LNCaP clone FGC (cell line): ENCODE measurements at regions not wholly inside any gene's neighbourhood (a gene's known extent, or its start where the extent isn't known, plus 50 kb on each side); places are given as distances from the start of the nearest gene placed in this dataset.
"Not testable (repeated sequence)": the region's sequence is repeated elsewhere in the genome, so short reads cannot be mapped to it uniquely, and the experiment has no call there.

Experiments used
- DNase-seq: peaks from one replicate; pipeline ENCODE4 v3.0.0-alpha.2; 2011; ENCODE audit warnings: low read depth
- H3K4me3 ChIP-seq: 2 replicates; pipeline ENCODE4 v1.5.1; 2011; ENCODE audit warnings: mild to moderate bottlenecking, low read depth, low read length, control low read depth
- TF ChIP-seq, protein P1 (sequence below): IDR thresholded peaks from 2 replicates; pipeline ENCODE4 v1.5.1; 2012; ENCODE audit warnings: mild to moderate bottlenecking; ENCODE audit not compliant: control insufficient read depth, insufficient read depth; ENCODE audit errors: extremely low read depth

DNA sequence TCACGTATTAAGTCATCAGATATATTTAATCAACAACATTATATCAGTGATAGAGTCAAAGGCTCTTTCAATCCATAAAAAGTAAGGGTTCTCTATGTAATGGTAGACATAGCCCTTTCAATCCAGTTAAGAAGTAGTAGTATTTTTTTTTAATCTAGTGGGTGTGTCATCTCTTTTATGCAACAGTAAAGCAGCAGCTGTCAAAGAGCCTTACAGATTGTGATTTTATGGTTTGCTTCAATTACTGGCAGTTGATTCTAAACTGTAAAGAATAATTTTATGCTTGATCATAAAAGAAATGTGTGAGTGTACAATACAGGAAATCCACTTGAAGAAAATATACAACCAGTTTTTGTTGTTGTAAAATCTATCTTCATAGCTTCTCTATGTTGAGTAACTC is 902.6 kb upstream of the MBL2 start:
- H3K4me3 ChIP-seq: no peak overlapping the region
- TF ChIP-seq, protein P1, sequence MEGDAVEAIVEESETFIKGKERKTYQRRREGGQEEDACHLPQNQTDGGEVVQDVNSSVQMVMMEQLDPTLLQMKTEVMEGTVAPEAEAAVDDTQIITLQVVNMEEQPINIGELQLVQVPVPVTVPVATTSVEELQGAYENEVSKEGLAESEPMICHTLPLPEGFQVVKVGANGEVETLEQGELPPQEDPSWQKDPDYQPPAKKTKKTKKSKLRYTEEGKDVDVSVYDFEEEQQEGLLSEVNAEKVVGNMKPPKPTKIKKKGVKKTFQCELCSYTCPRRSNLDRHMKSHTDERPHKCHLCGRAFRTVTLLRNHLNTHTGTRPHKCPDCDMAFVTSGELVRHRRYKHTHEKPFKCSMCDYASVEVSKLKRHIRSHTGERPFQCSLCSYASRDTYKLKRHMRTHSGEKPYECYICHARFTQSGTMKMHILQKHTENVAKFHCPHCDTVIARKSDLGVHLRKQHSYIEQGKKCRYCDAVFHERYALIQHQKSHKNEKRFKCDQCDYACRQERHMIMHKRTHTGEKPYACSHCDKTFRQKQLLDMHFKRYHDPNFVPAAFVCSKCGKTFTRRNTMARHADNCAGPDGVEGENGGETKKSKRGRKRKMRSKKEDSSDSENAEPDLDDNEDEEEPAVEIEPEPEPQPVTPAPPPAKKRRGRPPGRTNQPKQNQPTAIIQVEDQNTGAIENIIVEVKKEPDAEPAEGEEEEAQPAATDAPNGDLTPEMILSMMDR: no peak
- no peak for DNase-seq

DNA sequence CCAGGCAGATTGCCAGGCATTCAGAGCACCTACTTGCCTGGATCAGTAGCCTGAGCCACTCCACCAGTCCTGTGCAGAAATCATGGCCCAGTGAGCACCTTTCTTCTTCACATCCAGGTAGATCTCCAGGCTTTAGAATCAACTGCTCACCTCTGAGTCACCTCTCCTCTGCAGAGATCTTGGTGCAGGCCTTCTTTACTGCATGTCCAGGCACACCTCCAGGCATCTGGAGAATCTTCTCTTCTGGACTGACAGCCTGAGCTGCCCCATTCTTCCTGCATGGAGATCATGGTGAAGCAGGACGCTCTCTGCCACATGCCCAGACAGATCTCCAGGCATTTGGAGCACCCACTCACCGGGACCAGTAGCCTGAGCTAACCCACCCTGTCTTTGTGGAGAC is 894.5 kb upstream of the MBL2 start:
- TF ChIP-seq, protein P1: no peak

DNA sequence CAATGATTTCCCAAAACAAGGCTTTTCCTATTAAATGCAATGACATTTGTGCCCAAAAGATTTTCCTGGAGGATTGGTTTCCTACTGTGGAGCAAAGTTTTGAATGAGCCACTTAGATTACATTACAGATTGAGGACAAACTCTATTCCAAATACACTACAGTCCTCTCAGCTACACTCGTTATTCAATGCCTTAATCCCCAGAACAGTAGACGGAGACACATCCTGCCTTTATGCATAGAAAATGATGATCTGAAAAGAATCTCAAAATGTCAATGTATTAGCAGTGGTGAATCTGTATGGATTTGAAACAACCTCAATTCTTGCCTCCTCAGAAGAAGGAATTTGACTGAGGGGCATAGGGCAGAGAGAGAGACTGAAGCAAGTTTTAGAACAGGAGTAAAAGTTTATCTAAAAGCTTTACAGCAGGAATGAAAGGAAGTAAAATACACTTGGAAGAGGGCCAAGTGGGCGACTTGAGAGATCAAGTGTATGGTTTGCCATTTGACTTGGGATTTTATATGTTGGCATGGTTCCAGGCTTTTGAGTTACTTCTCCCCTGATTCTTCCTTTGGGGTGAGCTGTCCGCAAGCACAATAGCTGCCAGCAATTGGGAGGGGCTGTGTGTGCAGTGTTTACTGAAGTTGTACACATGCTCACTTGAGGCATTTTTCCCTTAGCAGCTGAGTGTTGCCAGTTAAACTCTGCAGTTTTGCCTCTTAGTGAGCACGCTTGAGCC is 891.9 kb upstream of the MBL2 start:
- TF ChIP-seq, protein P1: no peak
- no peak overlapping the region for H3K4me3 ChIP-seq
- no peak for DNase-seq

More for the DNA sequence above, 894.5 kb upstream of the MBL2 start:
- H3K4me3 ChIP-seq: no peak overlapping the region
- DNase-seq: no peak

DNA sequence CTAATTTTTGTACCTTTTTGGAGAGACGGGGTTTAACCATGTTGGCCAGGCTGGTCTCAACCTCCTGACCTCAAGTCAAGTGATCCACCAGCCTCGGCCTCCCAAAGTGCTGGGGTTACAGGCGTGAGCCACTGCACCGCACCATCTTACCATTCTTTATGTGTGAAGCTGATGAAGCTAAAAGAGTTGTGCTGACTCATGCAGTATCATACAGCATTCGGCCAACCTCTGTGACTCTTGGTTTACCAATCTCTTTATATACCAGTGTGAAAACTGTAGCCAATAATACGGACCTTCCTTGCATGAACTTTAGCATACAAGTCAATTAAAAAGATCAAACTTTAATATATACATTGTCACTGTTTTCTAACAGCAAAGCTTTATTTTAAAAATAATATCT is 878.2 kb upstream of the MBL2 start:
- TF ChIP-seq, protein P1: no peak
- H3K4me3 ChIP-seq: no peak overlapping the region
- DNase-seq: no peak

DNA sequence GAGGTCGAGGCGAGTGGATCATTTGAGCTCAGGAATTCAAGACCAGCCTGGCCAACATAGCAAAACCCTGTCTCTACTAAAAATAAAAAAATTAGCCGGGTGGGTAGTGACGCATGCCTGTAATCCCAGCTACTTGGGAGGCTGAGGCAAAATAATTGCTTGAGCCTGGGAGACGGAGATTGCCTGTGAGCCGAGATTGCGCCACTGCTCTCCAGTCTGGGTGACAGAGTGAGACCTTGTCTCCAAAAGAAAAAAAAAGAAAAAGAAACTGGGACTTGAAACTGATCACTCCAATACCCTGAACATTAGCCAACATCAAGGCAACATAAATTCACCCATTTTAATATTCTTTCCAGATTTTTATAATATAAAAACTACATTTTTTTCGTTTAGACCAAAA is 874.6 kb upstream of the MBL2 start:
- H3K4me3 ChIP-seq: not testable (repeated sequence)

DNA sequence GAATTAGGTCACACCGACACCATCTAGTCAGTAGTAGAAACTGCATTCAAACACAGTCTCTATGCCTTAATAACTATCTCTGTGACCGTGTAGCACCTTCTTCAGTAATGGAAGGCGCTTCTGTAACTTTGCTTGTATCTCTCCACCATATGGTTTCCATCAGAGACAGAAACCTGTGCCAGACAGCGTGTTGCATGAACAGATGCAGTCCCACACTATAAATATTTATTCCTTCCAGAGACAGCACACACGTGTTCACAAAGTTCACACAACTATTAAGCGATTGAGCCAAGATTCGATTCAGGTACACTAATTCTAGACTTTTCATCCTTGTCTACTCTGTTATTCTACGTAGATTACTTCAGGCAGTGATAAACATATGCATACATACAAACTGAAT is 873.9 kb upstream of the MBL2 start:
- DNase-seq: no peak
- TF ChIP-seq, protein P1: no peak
- H3K4me3 ChIP-seq: no peak overlapping the region

More for the DNA sequence above, 874.6 kb upstream of the MBL2 start:
- DNase-seq: not testable (repeated sequence)

DNA sequence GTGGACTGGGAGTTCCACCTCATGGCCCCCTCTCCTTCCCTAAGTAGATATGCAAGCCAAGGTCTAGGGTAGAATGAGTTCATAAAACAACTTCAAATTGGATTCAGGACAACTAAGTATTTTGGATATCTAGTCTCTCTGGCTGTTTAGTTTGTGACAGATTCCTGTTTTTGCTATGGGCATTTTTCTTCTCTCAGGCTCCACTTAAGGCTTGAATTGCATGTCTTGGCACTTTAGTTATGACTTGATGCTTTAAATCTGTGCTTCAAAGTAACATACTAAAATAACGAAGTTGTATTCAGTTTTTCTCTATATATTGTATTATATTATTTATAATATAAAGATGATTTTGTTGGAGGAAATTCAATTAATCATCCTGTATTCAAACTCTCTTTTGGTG is 873.4 kb upstream of the MBL2 start:
- DNase-seq: no peak
- no peak overlapping the region for H3K4me3 ChIP-seq
- TF ChIP-seq, protein P1: no peak
